ENCODE measurements at regions not wholly inside any gene's neighbourhood (a gene's known extent, or its start where the extent isn't known, plus 50 kb on each side); places are given as distances from the start of the nearest gene placed in this dataset.

- Mint-ChIP-seq H3K36me3 (no peaks in the 10 kb centered on the region), H3K4me1 (no peaks in the 10 kb centered on the region), H3K27me3 (ENCODE audit: low read depth in 3 of 3) (peaks cover 0 to 2% (median 0%) of the 10 kb centered on the region in 3 donors), H3K9me3 (peaks cover 0 to 2% (median 0%) of the 10 kb centered on the region in 7 donors), H3K27ac (no peak overlapping the region), H3K4me3 (no peak overlapping the region)
- Histone ChIP-seq H3K9me3 (replicated peaks in 1 of 2; ENCODE audit: control insufficient read depth in 1 of 2, insufficient read depth in 1 of 2, low read length in 2 of 2) (no peaks in the 10 kb centered on the region), H4K20me1 (ENCODE audit: insufficient read depth, low read length) (no peaks in the 10 kb centered on the region), H3K4me3 (replicated peaks in 1 of 3; ENCODE audit: low read depth in 2 of 3, low read length in 3 of 3) (no peak overlapping the region), H3K79me2 (ENCODE audit: insufficient read depth, low read length) (no peaks in the 10 kb centered on the region), H3K27ac (ENCODE audit: low read depth in 1 of 2, low read length in 2 of 2) (no peak overlapping the region), H3K4me1 (ENCODE audit: control insufficient read depth in 1 of 2, insufficient read depth in 2 of 2, low read length in 2 of 2) (no peaks in the 10 kb centered on the region), H3K4me2 (replicated peaks; ENCODE audit: extremely low read depth, low read length, poor library complexity, severe bottlenecking) (no peak overlapping the region), H3K9ac (ENCODE audit: insufficient read depth, low read length, poor library complexity, severe bottlenecking) (no peak overlapping the region), H3K36me3 (replicated peaks in 1 of 2; ENCODE audit: control insufficient read depth in 1 of 2, insufficient read depth in 2 of 2, low read length in 2 of 2) (no peaks in the 10 kb centered on the region), H3K27me3 (ENCODE audit: control insufficient read depth in 2 of 2, insufficient read depth in 2 of 2, low read length in 2 of 2) (no peaks in the 10 kb centered on the region), H2AFZ (ENCODE audit: insufficient read depth, low read depth, low read length, poor library complexity, severe bottlenecking) (no peak overlapping the region)
- TF ChIP-seq CTCF (IDR thresholded peaks at IDR 0.05): no peak
- WGBS (ENCODE audit: insufficient coverage): 80% methylated on average over 1 of the region's 4 CpGs
- DNase-seq: no peak
- intact Hi-C loops (cut with micrococcal nuclease): no loop called here
Observed at GRCh38 chr7:145092766-145093165, 256.9 kb upstream of the TPK1 start.

GRCh38 chr7:145088111-145088745 is 252.4 kb upstream of the TPK1 start:
- Mint-ChIP-seq H3K27ac (no peak overlapping the region), H3K27me3 (ENCODE audit: low read depth in 3 of 3) (no peaks in the 10 kb centered on the region), H3K4me1 (no peaks in the 10 kb centered on the region), H3K9me3 (peaks cover 0 to 8% (median 0%) of the 10 kb centered on the region in 7 donors), H3K36me3 (no peaks in the 10 kb centered on the region), H3K4me3 (no peak overlapping the region)
- no peak overlapping the region for H2AFZ ChIP-seq (ENCODE audit: insufficient read depth, low read depth, low read length, poor library complexity, severe bottlenecking)
- H3K36me3 ChIP-seq (replicated peaks in 1 of 2; ENCODE audit: control insufficient read depth in 1 of 2, insufficient read depth in 2 of 2, low read length in 2 of 2): no peaks in the 10 kb centered on the region
- no peaks in the 10 kb centered on the region for H3K27me3 ChIP-seq (ENCODE audit: control insufficient read depth in 2 of 2, insufficient read depth in 2 of 2, low read length in 2 of 2)
- no CpG with 5 or more reads among the region's 3 CpGs for WGBS (ENCODE audit: insufficient coverage)
- no peaks in the 10 kb centered on the region for H3K79me2 ChIP-seq (ENCODE audit: insufficient read depth, low read length)
- no peak for DNase-seq
- no peak overlapping the region for H3K27ac ChIP-seq (ENCODE audit: low read depth in 1 of 2, low read length in 2 of 2)
- H3K4me3 ChIP-seq (replicated peaks in 1 of 3; ENCODE audit: low read depth in 2 of 3, low read length in 3 of 3): no peak overlapping the region
- no peak overlapping the region for H3K4me2 ChIP-seq (replicated peaks; ENCODE audit: extremely low read depth, low read length, poor library complexity, severe bottlenecking)
- no peaks in the 10 kb centered on the region for H4K20me1 ChIP-seq (ENCODE audit: insufficient read depth, low read length)
- peaks cover 0 to 6% of the 10 kb centered on the region in 2 donors for H3K9me3 ChIP-seq (replicated peaks in 1 of 2; ENCODE audit: control insufficient read depth in 1 of 2, insufficient read depth in 1 of 2, low read length in 2 of 2)
- H3K9ac ChIP-seq (ENCODE audit: insufficient read depth, low read length, poor library complexity, severe bottlenecking): no peak overlapping the region
- intact Hi-C loops (cut with micrococcal nuclease): no loop called here
- no peaks in the 10 kb centered on the region for H3K4me1 ChIP-seq (ENCODE audit: control insufficient read depth in 1 of 2, insufficient read depth in 2 of 2, low read length in 2 of 2)
- TF ChIP-seq CTCF (IDR thresholded peaks at IDR 0.05): no peak
